ENCODE measurements at regions not wholly inside any gene's neighbourhood (a gene's known extent, or its start where the extent isn't known, plus 50 kb on each side); places are given as distances from the start of the nearest gene placed in this dataset.

DNA sequence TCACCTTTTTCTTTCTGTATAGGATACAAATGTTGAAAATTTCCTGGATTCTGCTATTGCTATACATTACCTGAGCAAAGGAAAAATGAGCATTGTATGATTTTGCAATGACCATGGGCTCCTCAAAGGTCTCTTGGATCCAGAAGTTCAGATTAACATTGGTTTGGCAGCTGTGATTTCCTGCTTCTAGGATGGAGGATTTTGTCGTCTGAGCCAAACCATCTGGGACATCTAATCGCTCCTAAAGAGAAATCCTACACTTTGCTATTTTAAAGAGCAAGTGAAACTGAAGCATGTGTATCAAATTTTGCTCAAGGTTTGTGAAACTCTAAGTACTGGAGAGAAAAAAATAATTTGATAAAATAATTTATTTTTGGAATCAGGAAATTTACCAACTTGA is 115.1 kb upstream of the ST6GAL2 start:
- no peak overlapping the region for H3K27ac Mint-ChIP-seq
- no peak overlapping the region for H3K4me3 Mint-ChIP-seq
- H3K4me1 Mint-ChIP-seq, result no peaks in the 10 kb centered on the region
- H3K36me3 Mint-ChIP-seq, result no peaks in the 10 kb centered on the region
- no peak for ATAC-seq
- H3K27me3 Mint-ChIP-seq, result no peaks in the 10 kb centered on the region
- no peaks in the 10 kb centered on the region for H3K9me3 Mint-ChIP-seq

- no peak overlapping the region for H3K27ac Mint-ChIP-seq
- no peak overlapping the region for H3K4me3 Mint-ChIP-seq
- H3K27me3 Mint-ChIP-seq, result no peaks in the 10 kb centered on the region
- H3K9me3 Mint-ChIP-seq, result no peaks in the 10 kb centered on the region
- no peaks in the 10 kb centered on the region for H3K4me1 Mint-ChIP-seq
- H3K36me3 Mint-ChIP-seq, result no peaks in the 10 kb centered on the region
- no peak for ATAC-seq
These were observed 115.6 kb upstream of the ST6GAL2 start for GRCh38 chr2:107001551-107001950.

GRCh38 chr2:107001964-107002696 is 116.2 kb upstream of the ST6GAL2 start:
- H3K36me3 Mint-ChIP-seq, result no peaks in the 10 kb centered on the region
- H3K4me3 Mint-ChIP-seq, result no peak overlapping the region
- H3K27me3 Mint-ChIP-seq, result no peaks in the 10 kb centered on the region
- no peak for ATAC-seq
- no peaks in the 10 kb centered on the region for H3K9me3 Mint-ChIP-seq
- no peak overlapping the region for H3K27ac Mint-ChIP-seq
- no peaks in the 10 kb centered on the region for H3K4me1 Mint-ChIP-seq

DNA sequence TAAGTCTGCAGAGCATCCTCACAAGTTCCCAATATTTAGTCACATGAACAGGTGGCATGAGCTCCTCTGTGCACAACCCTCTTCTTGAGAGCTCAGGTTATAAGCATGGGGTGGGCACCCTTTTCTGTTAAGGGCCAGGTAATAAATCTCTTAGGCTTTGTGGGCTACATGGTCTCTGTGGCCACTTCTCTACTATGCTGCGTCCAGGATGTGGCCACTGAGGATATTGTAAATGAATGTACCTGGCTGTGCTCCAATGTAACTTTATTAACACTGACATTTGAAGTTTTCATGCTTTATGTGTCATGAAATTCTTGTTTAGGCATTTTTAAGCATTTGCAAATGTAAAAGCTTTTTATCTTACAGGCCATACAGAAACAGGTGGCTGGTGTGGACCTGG is 116.8 kb upstream of the ST6GAL2 start:
- H3K27me3 Mint-ChIP-seq, result no peaks in the 10 kb centered on the region
- no peak overlapping the region for H3K27ac Mint-ChIP-seq

DNA sequence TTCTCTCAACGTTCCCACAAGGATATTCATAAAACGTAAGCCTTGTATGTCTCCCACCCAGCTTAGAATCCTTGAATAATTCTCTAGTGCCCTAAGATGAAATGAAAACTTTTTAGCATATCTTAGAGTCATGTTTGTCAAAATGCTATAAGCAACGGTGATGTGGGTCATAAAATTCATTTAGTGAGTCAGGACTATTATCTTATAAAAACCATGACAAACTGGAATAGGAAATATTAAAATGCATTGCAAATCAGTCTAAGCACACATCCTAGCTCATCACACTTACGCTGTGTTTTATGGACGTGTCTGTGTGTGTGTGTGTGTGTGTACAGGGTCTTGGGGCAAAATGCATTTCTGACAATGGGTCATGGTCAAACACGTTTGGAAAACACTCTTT is 119.9 kb upstream of the ST6GAL2 start:
- no peak overlapping the region for H3K27ac Mint-ChIP-seq
- no peaks in the 10 kb centered on the region for H3K27me3 Mint-ChIP-seq
- ATAC-seq, result no peak
- H3K4me1 Mint-ChIP-seq, result no peaks in the 10 kb centered on the region
- H3K9me3 Mint-ChIP-seq, result no peaks in the 10 kb centered on the region
- H3K36me3 Mint-ChIP-seq, result no peaks in the 10 kb centered on the region
- H3K4me3 Mint-ChIP-seq, result no peak overlapping the region

More for the DNA sequence above, 116.8 kb upstream of the ST6GAL2 start:
- no peak for ATAC-seq
- Mint-ChIP-seq H3K9me3 (no peaks in the 10 kb centered on the region), H3K4me3 (no peak overlapping the region), H3K4me1 (no peaks in the 10 kb centered on the region), H3K36me3 (no peaks in the 10 kb centered on the region)

- no peak for ATAC-seq
- Mint-ChIP-seq H3K27me3 (no peaks in the 10 kb centered on the region), H3K27ac (no peak overlapping the region), H3K36me3 (no peaks in the 10 kb centered on the region), H3K4me1 (no peaks in the 10 kb centered on the region), H3K9me3 (peaks cover 2% of the 10 kb centered on the region), H3K4me3 (no peak overlapping the region)
These were observed 120.9 kb upstream of the ST6GAL2 start for GRCh38 chr2:107006836-107007235.

GRCh38 chr2:107007927-107008326 is 122.0 kb upstream of the ST6GAL2 start:
- ATAC-seq, result no peak
- Mint-ChIP-seq H3K27ac (no peak overlapping the region), H3K36me3 (no peaks in the 10 kb centered on the region)

DNA sequence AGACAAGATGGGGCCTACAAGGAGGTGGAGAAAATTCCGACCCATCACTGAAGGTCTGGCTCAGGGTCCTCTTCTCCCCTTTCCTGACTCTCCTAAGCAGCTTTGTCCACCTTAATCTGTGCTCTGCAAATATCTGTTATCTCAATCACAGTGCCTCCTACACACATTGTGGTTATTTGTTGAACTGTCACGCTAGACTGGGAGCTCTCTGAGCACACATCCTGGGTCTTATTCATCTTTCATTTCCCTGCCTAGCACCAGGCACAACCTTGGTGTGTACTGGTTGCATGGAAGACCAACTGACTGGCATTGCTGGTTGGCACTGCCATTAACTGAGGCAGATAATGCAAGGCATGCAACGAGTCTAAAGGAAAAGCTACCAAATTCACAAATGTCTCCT is 122.9 kb upstream of the ST6GAL2 start:
- Mint-ChIP-seq H3K36me3 (no peaks in the 10 kb centered on the region), H3K9me3 (peaks cover 5% of the 10 kb centered on the region), H3K4me1 (no peaks in the 10 kb centered on the region), H3K4me3 (no peak overlapping the region), H3K27me3 (no peaks in the 10 kb centered on the region), H3K27ac (no peak overlapping the region)
- no peak for ATAC-seq

More at GRCh38 chr2:107007927-107008326, 122.0 kb upstream of the ST6GAL2 start:
- H3K9me3 Mint-ChIP-seq, result peaks cover 5% of the 10 kb centered on the region
- H3K27me3 Mint-ChIP-seq, result no peaks in the 10 kb centered on the region
- no peak overlapping the region for H3K4me3 Mint-ChIP-seq
- H3K4me1 Mint-ChIP-seq, result no peaks in the 10 kb centered on the region

DNA sequence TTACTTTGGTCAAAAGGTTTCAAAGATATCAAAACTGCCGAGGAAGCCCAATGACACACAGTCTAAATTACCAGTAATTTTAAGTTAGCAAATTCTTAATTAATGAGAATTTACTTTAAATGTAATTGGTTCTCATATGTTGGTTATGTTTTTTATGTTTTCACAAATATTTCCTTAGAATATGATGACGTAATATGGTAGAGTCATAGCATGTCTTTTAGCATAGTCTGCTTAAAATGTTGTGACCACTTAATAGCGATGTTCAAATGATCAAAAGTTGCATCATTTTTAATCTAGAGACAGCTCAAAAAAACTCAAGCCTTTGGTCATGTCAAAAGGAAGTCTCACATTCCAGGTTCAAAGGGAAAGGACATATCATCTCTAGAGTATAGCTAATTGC is 123.3 kb upstream of the ST6GAL2 start:
- Mint-ChIP-seq H3K9me3 (peaks cover 5% of the 10 kb centered on the region), H3K36me3 (no peaks in the 10 kb centered on the region), H3K27ac (no peak overlapping the region), H3K4me1 (no peaks in the 10 kb centered on the region), H3K27me3 (no peaks in the 10 kb centered on the region), H3K4me3 (no peak overlapping the region)
- no peak for ATAC-seq

DNA sequence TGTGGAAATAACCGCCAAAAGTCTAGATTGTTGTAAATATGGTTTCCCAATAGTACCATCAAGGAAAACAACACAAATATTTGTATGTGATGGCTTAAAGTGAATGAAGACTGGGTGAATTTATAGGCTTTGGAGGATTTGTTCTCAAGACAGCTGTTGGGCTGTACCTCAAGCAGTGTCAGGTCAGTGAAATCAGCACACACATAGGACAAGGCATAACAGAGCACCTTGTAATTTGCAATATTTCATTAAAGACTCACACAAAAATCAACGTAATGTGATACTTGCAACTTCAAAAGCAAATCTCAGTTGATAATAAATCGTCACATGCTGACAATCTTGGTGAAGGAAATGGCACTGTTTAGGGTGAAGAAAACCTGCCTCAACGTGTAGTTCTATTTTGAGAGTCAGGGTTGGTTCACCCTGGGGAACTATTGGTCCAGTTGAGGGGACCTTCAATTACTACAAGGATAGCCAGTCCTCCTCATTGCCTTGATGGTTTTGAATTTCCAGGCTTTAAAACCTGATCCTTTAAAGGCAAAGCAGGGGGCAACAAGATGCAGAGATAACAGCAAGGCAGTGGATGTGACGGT is 126.8 kb upstream of the ST6GAL2 start:
- Mint-ChIP-seq H3K27me3 (no peaks in the 10 kb centered on the region), H3K9me3 (peaks cover 5% of the 10 kb centered on the region), H3K4me3 (no peak overlapping the region), H3K36me3 (no peaks in the 10 kb centered on the region), H3K27ac (no peak overlapping the region), H3K4me1 (no peaks in the 10 kb centered on the region)
- no peak for ATAC-seq

GRCh38 chr2:107013884-107014283 is 127.9 kb upstream of the ST6GAL2 start:
- Mint-ChIP-seq H3K9me3 (peaks cover 5% of the 10 kb centered on the region), H3K27ac (no peak overlapping the region), H3K4me3 (no peak overlapping the region), H3K4me1 (no peaks in the 10 kb centered on the region), H3K27me3 (no peaks in the 10 kb centered on the region), H3K36me3 (no peaks in the 10 kb centered on the region)
- ATAC-seq, result no peak

- no peak overlapping the region for H3K27ac Mint-ChIP-seq
- ATAC-seq, result no peak
- H3K4me3 Mint-ChIP-seq, result no peak overlapping the region
- no peaks in the 10 kb centered on the region for H3K36me3 Mint-ChIP-seq
- no peaks in the 10 kb centered on the region for H3K27me3 Mint-ChIP-seq
- H3K4me1 Mint-ChIP-seq, result no peaks in the 10 kb centered on the region
- no peaks in the 10 kb centered on the region for H3K9me3 Mint-ChIP-seq
These were observed 132.4 kb upstream of the ST6GAL2 start for GRCh38 chr2:107018366-107018765.

DNA sequence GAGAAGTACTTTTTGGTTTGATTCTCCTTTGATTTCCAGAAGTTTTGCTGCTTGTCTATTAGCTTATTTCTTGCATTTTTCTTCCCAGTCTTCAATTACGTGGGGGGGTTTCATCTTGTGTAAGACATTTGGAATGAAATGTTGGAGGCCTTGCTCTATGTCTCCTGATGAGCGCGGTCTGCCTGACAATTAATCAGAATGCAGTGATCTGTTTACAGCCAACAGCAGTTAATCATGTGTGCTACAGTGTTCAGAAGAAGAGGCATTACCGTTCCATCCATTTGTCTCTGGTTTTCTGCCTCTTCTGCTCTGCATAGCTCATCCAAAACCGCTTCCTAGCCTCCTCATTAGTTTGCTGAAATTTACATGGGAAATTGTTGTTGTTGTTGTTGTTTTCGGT is 134.4 kb upstream of the ST6GAL2 start:
- Mint-ChIP-seq H3K4me1 (no peaks in the 10 kb centered on the region), H3K27ac (no peak overlapping the region), H3K4me3 (no peak overlapping the region), H3K9me3 (peaks cover 3% of the 10 kb centered on the region), H3K27me3 (no peaks in the 10 kb centered on the region), H3K36me3 (no peaks in the 10 kb centered on the region)
- no peak for ATAC-seq

DNA sequence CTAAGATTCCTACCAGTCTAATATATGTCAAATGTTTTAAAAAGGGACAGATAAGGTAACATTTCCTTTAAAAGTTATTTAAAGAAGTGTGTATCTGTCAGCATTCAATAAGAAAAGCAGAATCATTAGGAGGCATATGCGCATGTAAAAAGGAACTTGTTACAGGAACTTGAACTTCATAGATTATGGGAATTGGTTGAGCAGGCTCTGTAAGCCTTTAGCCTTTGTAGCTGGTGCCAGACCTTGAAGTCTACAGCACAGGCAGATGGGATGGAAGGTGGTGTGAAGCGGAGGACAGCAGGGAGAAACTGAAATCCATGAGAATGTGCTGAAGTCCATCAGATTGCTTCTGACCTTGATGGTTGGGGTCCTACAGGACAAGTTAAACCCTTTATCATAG is 138.3 kb upstream of the ST6GAL2 start:
- H3K4me3 Mint-ChIP-seq, result no peak overlapping the region
- ATAC-seq, result no peak

DNA sequence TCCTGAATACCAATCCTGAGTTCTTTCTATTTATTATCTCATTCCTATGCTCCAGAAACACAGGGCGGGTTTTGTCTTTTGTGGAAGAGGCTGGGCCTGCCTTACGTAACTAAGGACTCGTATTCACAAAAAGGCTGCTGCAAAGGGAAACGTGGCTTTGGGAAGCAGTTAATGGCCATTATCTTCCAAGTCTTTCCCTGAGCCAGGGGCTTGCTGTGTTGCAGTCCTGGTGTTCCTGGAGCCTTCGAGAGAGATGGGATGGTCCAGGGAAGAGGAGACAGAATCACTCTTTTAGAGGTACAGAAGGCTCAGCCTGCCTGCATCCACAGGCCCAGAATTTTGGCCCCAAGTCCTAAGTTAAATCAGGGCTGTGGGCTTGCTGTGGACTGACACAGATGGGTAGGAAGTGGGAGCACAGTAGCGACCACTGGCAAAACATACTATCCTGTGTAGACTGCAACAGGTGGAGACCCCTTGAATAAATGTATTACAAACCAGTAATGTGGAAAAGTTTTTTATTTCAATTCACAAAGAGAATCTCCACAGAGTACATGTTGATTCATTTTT is 139.4 kb upstream of the ST6GAL2 start:
- no peak overlapping the region for H3K4me3 Mint-ChIP-seq
- H3K27me3 Mint-ChIP-seq, result no peaks in the 10 kb centered on the region
- no peaks in the 10 kb centered on the region for H3K4me1 Mint-ChIP-seq
- no peak overlapping the region for H3K27ac Mint-ChIP-seq
- H3K36me3 Mint-ChIP-seq, result no peaks in the 10 kb centered on the region
- H3K9me3 Mint-ChIP-seq, result peaks cover 9% of the 10 kb centered on the region
- no peak for ATAC-seq

More for the DNA sequence above, 138.3 kb upstream of the ST6GAL2 start:
- Mint-ChIP-seq H3K9me3 (peaks cover 6% of the 10 kb centered on the region), H3K27me3 (no peaks in the 10 kb centered on the region), H3K27ac (no peak overlapping the region), H3K36me3 (no peaks in the 10 kb centered on the region), H3K4me1 (no peaks in the 10 kb centered on the region)

DNA sequence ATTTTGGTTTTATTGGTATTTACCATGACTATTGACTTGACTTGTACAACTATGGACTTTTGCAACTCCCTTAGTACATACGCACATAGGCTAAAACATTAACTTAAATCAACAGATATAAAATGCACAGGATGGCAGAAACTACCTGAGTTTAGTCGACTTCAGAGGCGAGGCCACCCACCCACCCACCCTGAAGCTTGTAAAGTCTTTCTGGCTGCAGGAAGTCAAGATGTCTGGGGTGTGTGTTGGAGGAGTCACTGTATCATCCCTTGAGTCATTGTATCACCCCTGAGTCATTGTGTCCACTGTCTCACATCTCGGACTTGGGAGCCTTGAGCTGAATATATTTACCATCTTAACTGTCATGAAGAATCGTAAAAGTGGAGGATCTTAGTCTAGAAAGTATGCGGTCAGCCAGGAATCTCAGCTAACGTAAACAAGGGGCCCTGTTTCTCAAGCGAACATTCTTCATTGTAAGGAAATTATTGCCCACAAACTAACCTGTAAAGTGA is 140.0 kb upstream of the ST6GAL2 start:
- Mint-ChIP-seq H3K9me3 (peaks cover 9% of the 10 kb centered on the region), H3K4me1 (no peaks in the 10 kb centered on the region), H3K36me3 (no peaks in the 10 kb centered on the region), H3K27me3 (no peaks in the 10 kb centered on the region), H3K27ac (no peak overlapping the region), H3K4me3 (no peak overlapping the region)
- no peak for ATAC-seq

Measured in stimulated activated memory B cell treated with anti-CD40 and anti-IgM and Interleukin-4, amounts not matched to agents 10 μg/mL and 1 μg/mL and 100 μg/mL, for 72 hours (primary cell).